Panc1 (cell line): ENCODE measurements at regions not wholly inside any gene's neighbourhood (a gene's known extent, or its start where the extent isn't known, plus 50 kb on each side); places are given as distances from the start of the nearest gene placed in this dataset.

Experiments used
- CTCF ChIP-seq: fragments of 450-650 bp; IDR thresholded peaks from 2 replicates; pipeline ENCODE4 v1.5.1; 2017; ENCODE audit warnings: mild to moderate bottlenecking
- POLR2AphosphoS5 ChIP-seq: IDR thresholded peaks from 2 replicates; pipeline ENCODE4 v1.6.1; 2012; ENCODE audit warnings: mild to moderate bottlenecking, low read depth, low read length, moderate library complexity
- SIN3A ChIP-seq: IDR thresholded peaks from 2 replicates; pipeline ENCODE4 v1.6.1; 2012; ENCODE audit warnings: low read depth, mild to moderate bottlenecking, low read length, moderate library complexity, borderline replicate concordance; ENCODE audit not compliant: insufficient read depth
- TCF7L2 ChIP-seq: IDR thresholded peaks from 2 replicates; pipeline ENCODE4 v1.6.1; 2011; ENCODE audit warnings: mild to moderate bottlenecking, low read depth, low read length, inconsistent platforms

GRCh38 chr10:3397231-3397630 is 224.6 kb upstream of the PITRM1 start:
- TF ChIP-seq TCF7L2 (no peak), SIN3A (no peak), CTCF (no peak), POLR2AphosphoS5 (no peak)
